HG02943 (cell line): ENCODE measurements at regions not wholly inside any gene's neighbourhood (a gene's known extent, or its start where the extent isn't known, plus 50 kb on each side); places are given as distances from the start of the nearest gene placed in this dataset.

Experiments used
- ATAC-seq: cut with Tn5 transposase; IDR thresholded peaks from one replicate; pipeline ENCODE4 v1.9.1; 2021; ENCODE audit warnings: mild to moderate bottlenecking, low read depth, moderate library complexity; ENCODE audit not compliant: unreplicated experiment

GRCh38 chr16:51576498-51577195 is 425.6 kb upstream of the SALL1 start:
- no peak for ATAC-seq

GRCh38 chr16:51573191-51573590 is 422.1 kb upstream of the SALL1 start:
- no peak for ATAC-seq

- peak; percentile 72 for ATAC-seq
Observed at GRCh38 chr16:51569203-51569931, 418.3 kb upstream of the SALL1 start.

- ATAC-seq, result no peak
Observed at GRCh38 chr16:51567911-51568310, 416.8 kb upstream of the SALL1 start.

GRCh38 chr16:51565184-51565583 is 414.1 kb upstream of the SALL1 start:
- ATAC-seq, result no peak

GRCh38 chr16:51562891-51563290 is 411.8 kb upstream of the SALL1 start:
- ATAC-seq, result no peak

- no peak for ATAC-seq
Observed at GRCh38 chr16:51559901-51560300, 408.8 kb upstream of the SALL1 start.

GRCh38 chr16:51557670-51558069 is 406.6 kb upstream of the SALL1 start:
- no peak for ATAC-seq

GRCh38 chr16:51556694-51557340 is 405.7 kb upstream of the SALL1 start:
- ATAC-seq, result no peak

- no peak for ATAC-seq
Observed at GRCh38 chr16:51553910-51554309, 402.8 kb upstream of the SALL1 start.

GRCh38 chr16:51553314-51553713 is 402.2 kb upstream of the SALL1 start:
- no peak for ATAC-seq

- no peak for ATAC-seq
Observed at GRCh38 chr16:51550800-51551347, 399.8 kb upstream of the SALL1 start.

- no peak for ATAC-seq
Observed at GRCh38 chr16:51549836-51550235, 398.8 kb upstream of the SALL1 start.

GRCh38 chr16:51545951-51546350 is 394.9 kb upstream of the SALL1 start:
- ATAC-seq, result no peak

GRCh38 chr16:51544851-51545467 is 393.9 kb upstream of the SALL1 start:
- ATAC-seq, result no peak

- no peak for ATAC-seq
Observed at GRCh38 chr16:51543971-51544370, 392.9 kb upstream of the SALL1 start.

- no peak for ATAC-seq
Observed at GRCh38 chr16:51542981-51543815, 392.1 kb upstream of the SALL1 start.

- no peak for ATAC-seq
Observed at GRCh38 chr16:51540259-51540658, 389.2 kb upstream of the SALL1 start.

- ATAC-seq, result no peak
Observed at GRCh38 chr16:51538707-51539498, 387.8 kb upstream of the SALL1 start.
